Esophagus muscularis mucosa (tissue), 4 donors: ENCODE measurements at regions not wholly inside any gene's neighbourhood (a gene's known extent, or its start where the extent isn't known, plus 50 kb on each side); places are given as distances from the start of the nearest gene placed in this dataset.

Experiments used
- DNase-seq: peaks from one replicate; pipeline ENCODE4 v3.0.0-alpha.2; 2017; ENCODE audit errors: extremely low spot score
- H3K27ac ChIP-seq, 4 donors: fragments of 200-600 bp; sonication (generic); replicated peaks in 1 of 4; 1 replicate in 3 of 4; 2 replicates in 1 of 4; pipeline ENCODE4 v1.5.1; 2016 to 2019; ENCODE audit warnings: mild to moderate bottlenecking in 1 of 4
- H3K27me3 ChIP-seq, 4 donors: fragments of 200-600 bp; sonication (generic); one replicate each; pipeline versions ENCODE4 v1.5.1 to v1.6.0; 2016 to 2019
- H3K36me3 ChIP-seq, 4 donors: fragments of 200-600 bp; sonication (generic); one replicate each; pipeline ENCODE4 v1.5.1; 2016 to 2019
- H3K4me1 ChIP-seq, 4 donors: fragments of 200-600 bp; sonication (generic); one replicate each; pipeline ENCODE4 v1.5.1; 2016 to 2019
- H3K4me3 ChIP-seq, 4 donors: fragments of 200-600 bp; sonication (generic); 1 replicate in 2 of 4; 2 replicates in 2 of 4; pipeline ENCODE4 v1.5.1; 2016 to 2019; ENCODE audit warnings: mild to moderate bottlenecking in 4 of 4, moderate library complexity in 1 of 4
- H3K9me3 ChIP-seq, 4 donors: fragments of 200-600 bp; sonication (generic); 1 replicate in 3 of 4; 2 replicates in 1 of 4; pipeline ENCODE4 v1.5.1; 2016 to 2019
- EP300 ChIP-seq: sonication (generic); formaldehyde crosslinking; IDR thresholded peaks from one replicate; pipeline ENCODE4 v1.6.1; 2017; ENCODE audit warnings: antibody characterized with exemption
- POLR2A ChIP-seq: fragments of 450-650 bp; IDR thresholded peaks from one replicate; pipeline ENCODE4 v1.6.1; 2017; ENCODE audit warnings: antibody characterized with exemption, moderate library complexity, mild to moderate bottlenecking, low read depth
- POLR2AphosphoS5 ChIP-seq, 2 donors: sonication (generic); formaldehyde crosslinking; IDR thresholded peaks; one replicate each; pipeline ENCODE4 v1.6.1; 2017; ENCODE audit warnings: antibody characterized with exemption in 2 of 2
- WGBS: methylation state at CpG from one replicate; pipeline ENCODE4 v1.1.5; 2018; 5-methylcytosine and 5-hydroxymethylcytosine counted together
- intact Hi-C: fragments of 100-400 bp; cut with DNase I; formaldehyde crosslinking; loops from one replicate; pipeline ENCODE4 v1.15.1; 2023
- TF ChIP-seq, protein P1 (sequence below), 3 experiments: fragments of 200-600 bp in 2 of 3; fragments of 450-650 bp in 1 of 3; sonication (generic) in 2 of 3; IDR thresholded peaks; one replicate each; pipeline ENCODE4 v1.5.1; 2017 to 2019; ENCODE audit warnings: antibody characterized with exemption in 3 of 3, mild to moderate bottlenecking in 2 of 3, moderate library complexity in 1 of 3

DNA sequence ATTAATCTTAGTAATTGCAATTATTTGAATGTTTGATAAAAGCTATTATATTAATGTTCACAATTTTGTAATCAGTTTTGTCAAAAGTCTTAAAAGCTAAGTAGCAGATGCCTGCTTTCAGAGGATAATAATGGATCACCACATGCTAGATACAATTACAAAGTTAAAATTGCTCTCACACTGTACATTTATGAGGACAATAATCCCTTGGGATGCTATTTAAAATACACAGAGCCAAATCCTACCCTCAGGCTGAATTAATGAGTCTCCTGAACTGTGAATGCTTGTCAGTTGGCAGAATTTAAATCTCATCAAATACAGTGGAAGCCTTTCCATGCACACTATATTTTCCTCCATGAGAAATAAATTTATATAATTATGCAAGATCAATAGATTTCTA lies 153.3 kb upstream of the SYNCRIP start:
- DNase-seq = no peak
- TF ChIP-seq, protein P1, sequence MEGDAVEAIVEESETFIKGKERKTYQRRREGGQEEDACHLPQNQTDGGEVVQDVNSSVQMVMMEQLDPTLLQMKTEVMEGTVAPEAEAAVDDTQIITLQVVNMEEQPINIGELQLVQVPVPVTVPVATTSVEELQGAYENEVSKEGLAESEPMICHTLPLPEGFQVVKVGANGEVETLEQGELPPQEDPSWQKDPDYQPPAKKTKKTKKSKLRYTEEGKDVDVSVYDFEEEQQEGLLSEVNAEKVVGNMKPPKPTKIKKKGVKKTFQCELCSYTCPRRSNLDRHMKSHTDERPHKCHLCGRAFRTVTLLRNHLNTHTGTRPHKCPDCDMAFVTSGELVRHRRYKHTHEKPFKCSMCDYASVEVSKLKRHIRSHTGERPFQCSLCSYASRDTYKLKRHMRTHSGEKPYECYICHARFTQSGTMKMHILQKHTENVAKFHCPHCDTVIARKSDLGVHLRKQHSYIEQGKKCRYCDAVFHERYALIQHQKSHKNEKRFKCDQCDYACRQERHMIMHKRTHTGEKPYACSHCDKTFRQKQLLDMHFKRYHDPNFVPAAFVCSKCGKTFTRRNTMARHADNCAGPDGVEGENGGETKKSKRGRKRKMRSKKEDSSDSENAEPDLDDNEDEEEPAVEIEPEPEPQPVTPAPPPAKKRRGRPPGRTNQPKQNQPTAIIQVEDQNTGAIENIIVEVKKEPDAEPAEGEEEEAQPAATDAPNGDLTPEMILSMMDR (IDR thresholded peaks at IDR 0.05) = no peak
- TF ChIP-seq POLR2AphosphoS5 (IDR thresholded peaks at IDR 0.05) = no peak
- TF ChIP-seq POLR2A = no peak
- TF ChIP-seq EP300 = no peak
- no peaks in the 10 kb centered on the region for H3K36me3 ChIP-seq
- intact Hi-C loops = no loop called here
- H3K9me3 ChIP-seq = no peaks in the 10 kb centered on the region
- H3K27me3 ChIP-seq = no peaks in the 10 kb centered on the region
- H3K4me1 ChIP-seq = no peaks in the 10 kb centered on the region
- H3K4me3 ChIP-seq = no peak overlapping the region
- no peak overlapping the region for H3K27ac ChIP-seq

DNA sequence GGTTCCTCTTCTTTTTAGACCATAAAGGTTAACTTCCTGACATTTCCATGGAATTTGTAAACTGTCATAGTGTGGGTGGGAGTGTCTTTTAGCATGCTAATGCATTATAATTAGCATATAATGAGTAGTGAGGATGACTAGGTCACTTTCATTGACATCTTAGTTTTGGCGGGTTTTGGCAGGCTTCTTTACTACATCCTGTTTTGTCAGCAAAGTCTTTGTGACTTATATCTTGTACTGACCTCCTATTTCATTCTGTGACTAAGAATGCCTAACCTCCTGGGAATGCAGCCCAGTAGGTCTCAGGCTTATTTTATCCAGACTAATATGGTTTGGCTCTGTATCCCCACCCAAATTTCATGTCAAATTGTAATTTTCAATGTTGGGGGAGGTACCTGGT lies 149.6 kb upstream of the SYNCRIP start:
- H3K9me3 ChIP-seq = peaks cover 0 to 11% (median 8%) of the 10 kb centered on the region in 4 donors
- DNase-seq = no peak
- no peak for TF ChIP-seq POLR2AphosphoS5 (IDR thresholded peaks at IDR 0.05)
- TF ChIP-seq, protein P1 (IDR thresholded peaks at IDR 0.05) = no peak
- no peak for TF ChIP-seq POLR2A
- TF ChIP-seq EP300 = no peak
- WGBS = 83% methylated on average over 1 of the region's 1 CpG
- H3K27me3 ChIP-seq = no peaks in the 10 kb centered on the region
- no peak overlapping the region for H3K27ac ChIP-seq
- H3K36me3 ChIP-seq = no peaks in the 10 kb centered on the region
- no peaks in the 10 kb centered on the region for H3K4me1 ChIP-seq
- no peak overlapping the region for H3K4me3 ChIP-seq
- intact Hi-C loops = no loop called here

DNA sequence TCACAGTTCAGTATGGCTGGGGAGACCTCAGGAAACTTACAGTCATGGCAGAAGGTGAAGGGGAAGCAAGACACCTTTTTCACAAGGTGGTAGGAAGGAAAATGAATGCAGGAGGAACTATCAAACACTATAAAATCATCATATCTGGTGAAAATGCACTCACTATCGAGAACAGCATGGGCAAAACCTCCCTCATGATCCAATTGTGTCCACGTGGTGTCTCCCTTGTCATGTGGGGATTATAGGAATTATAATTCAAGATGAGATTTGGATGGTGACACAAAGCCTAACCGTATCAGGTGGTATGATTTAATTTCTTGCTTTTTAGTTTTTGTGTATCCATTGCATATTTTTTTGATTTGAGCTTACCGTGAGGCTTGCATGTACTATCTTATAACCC lies 133.2 kb upstream of the SYNCRIP start:
- Histone ChIP-seq H3K4me3 (no peak overlapping the region), H3K9me3 (peaks cover 0 to 16% (median 11%) of the 10 kb centered on the region in 4 donors), H3K4me1 (no peaks in the 10 kb centered on the region), H3K27me3 (no peaks in the 10 kb centered on the region), H3K27ac (no peak overlapping the region), H3K36me3 (no peaks in the 10 kb centered on the region)
- no peak for DNase-seq
- WGBS = 79% methylated on average over 4 of the region's 4 CpGs
- intact Hi-C loops = no loop called here
- TF ChIP-seq, protein P1 (IDR thresholded peaks at IDR 0.05) = no peak
- TF ChIP-seq POLR2AphosphoS5 (IDR thresholded peaks at IDR 0.05) = no peak
- TF ChIP-seq POLR2A = no peak
- TF ChIP-seq EP300 = no peak

DNA sequence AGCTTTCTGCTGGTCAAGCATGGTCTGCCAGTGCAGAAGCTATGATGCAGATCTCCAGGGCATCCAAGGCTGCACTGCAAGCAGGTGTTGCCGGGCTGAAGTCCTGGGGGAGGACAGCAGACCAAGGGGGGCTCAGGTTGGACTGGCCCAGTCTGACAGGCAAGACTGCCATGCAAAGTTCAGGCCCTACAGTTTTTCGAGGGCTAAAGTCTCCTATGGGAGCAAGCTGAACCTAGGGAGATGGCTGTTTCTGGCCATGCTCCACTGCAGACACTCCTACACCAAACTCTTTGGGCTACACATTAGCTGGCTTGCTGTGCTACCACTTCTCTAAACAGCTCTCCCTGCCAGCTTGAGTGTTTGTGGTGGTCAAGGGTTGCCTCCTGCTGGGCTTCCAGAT lies 130.0 kb upstream of the SYNCRIP start:
- Histone ChIP-seq H3K4me3 (no peak overlapping the region), H3K27ac (no peak overlapping the region), H3K9me3 (peaks cover 0 to 7% (median 5%) of the 10 kb centered on the region in 4 donors), H3K27me3 (no peaks in the 10 kb centered on the region), H3K4me1 (no peaks in the 10 kb centered on the region), H3K36me3 (no peaks in the 10 kb centered on the region)
- intact Hi-C loops = no loop called here
- DNase-seq = no peak
- 86% methylated on average over 1 of the region's 2 CpGs for WGBS
- TF ChIP-seq POLR2A (no peak), POLR2AphosphoS5 (IDR thresholded peaks at IDR 0.05) (no peak), EP300 (no peak)
- TF ChIP-seq, protein P1 (IDR thresholded peaks at IDR 0.05) = no peak

DNA sequence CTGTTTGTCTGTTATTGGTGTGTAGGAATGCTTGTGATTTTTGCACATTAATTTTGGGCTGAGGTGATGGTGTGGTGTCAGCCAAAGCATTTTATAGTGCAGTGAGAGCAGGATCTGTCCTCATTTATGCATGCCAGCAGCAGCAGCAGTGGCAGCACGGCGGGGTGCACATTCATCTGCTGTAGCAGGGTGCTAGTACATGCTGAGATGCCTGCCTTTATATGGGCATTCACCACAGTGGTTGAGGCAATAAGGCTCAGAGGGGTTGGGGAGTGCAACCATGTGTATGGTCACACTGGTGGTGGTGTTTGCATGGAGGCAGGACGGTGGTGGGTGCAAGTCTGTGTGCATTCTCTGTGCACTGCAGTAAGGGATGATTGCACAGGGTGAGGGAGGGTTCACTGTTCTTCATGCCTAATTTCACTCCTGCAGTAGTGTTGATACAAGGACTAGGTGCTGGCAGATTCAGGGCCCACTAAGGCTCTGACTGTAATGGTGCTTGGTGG lies 129.3 kb upstream of the SYNCRIP start:
- Histone ChIP-seq H3K4me3 (no peak overlapping the region), H3K27me3 (no peaks in the 10 kb centered on the region), H3K9me3 (peaks cover 0 to 3% (median 0%) of the 10 kb centered on the region in 4 donors), H3K36me3 (no peaks in the 10 kb centered on the region), H3K27ac (no peak overlapping the region), H3K4me1 (no peaks in the 10 kb centered on the region)
- no peak for TF ChIP-seq POLR2A
- TF ChIP-seq, protein P1 (IDR thresholded peaks at IDR 0.05) = no peak
- no peak for TF ChIP-seq EP300
- TF ChIP-seq POLR2AphosphoS5 (IDR thresholded peaks at IDR 0.05) = no peak
- no peak for DNase-seq
- 74% methylated on average over 3 of the region's 3 CpGs for WGBS
- intact Hi-C loops = no loop called here
